ENCODE measurements at regions not wholly inside any gene's neighbourhood (a gene's known extent, or its start where the extent isn't known, plus 50 kb on each side); places are given as distances from the start of the nearest gene placed in this dataset.

DNA sequence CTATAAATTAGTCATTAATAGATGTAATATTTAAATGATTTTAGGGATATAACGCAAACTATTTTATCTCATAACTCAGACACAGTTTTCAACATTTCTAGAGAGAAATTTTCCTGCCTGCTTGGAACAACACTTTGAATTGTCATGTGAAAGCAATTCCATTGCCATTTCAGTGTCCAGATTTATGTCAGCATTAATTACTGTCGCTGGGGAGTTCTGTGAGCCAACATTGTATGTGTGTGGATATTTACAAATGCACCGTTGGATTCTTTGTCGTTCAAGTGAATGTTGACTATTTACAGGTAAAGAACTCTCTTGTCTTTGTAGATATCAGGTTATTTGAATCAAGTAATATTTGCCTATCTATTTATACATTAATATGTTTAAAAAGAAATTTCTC lies 465.3 kb upstream of the RGS6 start:
- Histone ChIP-seq H3K23me2 (ENCODE audit: insufficient read length, low read depth, low read length, poor library complexity, severe bottlenecking) (no peaks in the 10 kb centered on the region), H2AK5ac (ENCODE audit: insufficient read length, low read length) (no peak overlapping the region), H4K5ac (ENCODE audit: insufficient read length, low read depth, low read length) (no peak overlapping the region), H3K9me3 (ENCODE audit: control insufficient read depth, low read depth, low read length) (no peaks in the 10 kb centered on the region), H3K23ac (ENCODE audit: insufficient read length, low read depth, low read length) (no peak overlapping the region), H2BK120ac (ENCODE audit: low read depth, low read length, poor library complexity, severe bottlenecking) (no peak overlapping the region), H3K18ac (ENCODE audit: insufficient read length, low read depth, low read length) (no peak overlapping the region), H2BK12ac (ENCODE audit: insufficient read length, low read depth, low read length) (no peak overlapping the region), H3K27me3 (ENCODE audit: insufficient read depth, low read length) (no peaks in the 10 kb centered on the region), H2BK15ac (ENCODE audit: low read depth, low read length) (no peak overlapping the region), H2BK20ac (ENCODE audit: low read depth, low read length, poor library complexity, severe bottlenecking) (no peak overlapping the region), H3K79me2 (ENCODE audit: insufficient read depth, low read length) (no peaks in the 10 kb centered on the region; the same call in 1 of the 2 replicates), H2AFZ (ENCODE audit: low read length) (no peak overlapping the region), H4K91ac (ENCODE audit: insufficient read length, low read depth, low read length) (no peak overlapping the region), H3K9ac (ENCODE audit: extremely low read depth, insufficient read length, low read length) (no peak overlapping the region), H4K20me1 (ENCODE audit: control insufficient read depth, insufficient read depth, insufficient read length) (no peaks in the 10 kb centered on the region), H3K4ac (ENCODE audit: low read depth, low read length) (no peak overlapping the region), H3K27ac (ENCODE audit: insufficient read length, low read depth, low read length) (no peak overlapping the region), H3T11ph (ENCODE audit: low read length) (no peak overlapping the region), H4K8ac (replicated peaks; ENCODE audit: insufficient read length, low read depth, low read length) (no peak overlapping the region), H2BK5ac (ENCODE audit: insufficient read length, low read length) (no peak overlapping the region), H3K4me2 (ENCODE audit: insufficient read depth, insufficient read length, low read length) (no peak overlapping the region), H3K56ac (ENCODE audit: insufficient read length, low read depth, low read length) (no peak overlapping the region), H3K4me1 (ENCODE audit: insufficient read depth, low read length) (no peaks in the 10 kb centered on the region; the same call in 1 of the 2 replicates), H3K14ac (ENCODE audit: insufficient read depth, low read length) (no peak overlapping the region), H3K79me1 (ENCODE audit: insufficient read depth, low read depth, low read length, poor library complexity, severe bottlenecking) (no peaks in the 10 kb centered on the region)
- DNase-seq: no peak
- no peak overlapping the region for H3K27ac Mint-ChIP-seq
- no peaks in the 10 kb centered on the region for H3K27me3 Mint-ChIP-seq (ENCODE audit: low read depth)
- no peak overlapping the region for H3K4me3 Mint-ChIP-seq
- H3K9me3 Mint-ChIP-seq: peaks cover 0 to 15% of the 10 kb centered on the region in 2 experiments; a peak in 4 of 5 replicates
- no CpG with 5 or more reads among the region's 4 CpGs for WGBS (ENCODE audit: extremely low coverage, insufficient read length, low lambda C conversion rate)
- peaks cover 0 to 6% of the 10 kb centered on the region in 2 experiments; a peak in 2 of 4 replicates for H3K4me1 Mint-ChIP-seq
- peaks cover 18 to 24% (median 22%) of the 10 kb centered on the region in 3 experiments for H3K36me3 Mint-ChIP-seq (ENCODE audit: insufficient read depth in 1 of 3, low read depth in 3 of 3)
- TF ChIP-seq, protein P1, sequence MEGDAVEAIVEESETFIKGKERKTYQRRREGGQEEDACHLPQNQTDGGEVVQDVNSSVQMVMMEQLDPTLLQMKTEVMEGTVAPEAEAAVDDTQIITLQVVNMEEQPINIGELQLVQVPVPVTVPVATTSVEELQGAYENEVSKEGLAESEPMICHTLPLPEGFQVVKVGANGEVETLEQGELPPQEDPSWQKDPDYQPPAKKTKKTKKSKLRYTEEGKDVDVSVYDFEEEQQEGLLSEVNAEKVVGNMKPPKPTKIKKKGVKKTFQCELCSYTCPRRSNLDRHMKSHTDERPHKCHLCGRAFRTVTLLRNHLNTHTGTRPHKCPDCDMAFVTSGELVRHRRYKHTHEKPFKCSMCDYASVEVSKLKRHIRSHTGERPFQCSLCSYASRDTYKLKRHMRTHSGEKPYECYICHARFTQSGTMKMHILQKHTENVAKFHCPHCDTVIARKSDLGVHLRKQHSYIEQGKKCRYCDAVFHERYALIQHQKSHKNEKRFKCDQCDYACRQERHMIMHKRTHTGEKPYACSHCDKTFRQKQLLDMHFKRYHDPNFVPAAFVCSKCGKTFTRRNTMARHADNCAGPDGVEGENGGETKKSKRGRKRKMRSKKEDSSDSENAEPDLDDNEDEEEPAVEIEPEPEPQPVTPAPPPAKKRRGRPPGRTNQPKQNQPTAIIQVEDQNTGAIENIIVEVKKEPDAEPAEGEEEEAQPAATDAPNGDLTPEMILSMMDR (conservative IDR thresholded peaks at IDR 0.05): no peak
